Endothelial cell of umbilical vein (primary cell): ENCODE measurements at regions not wholly inside any gene's neighbourhood (a gene's known extent, or its start where the extent isn't known, plus 50 kb on each side); places are given as distances from the start of the nearest gene placed in this dataset.

ENCODE experiments used
- CTCF ChIP-seq, 2 donors: IDR thresholded peaks; 1 replicate in 1 of 2; 2 replicates in 1 of 2; pipeline ENCODE4 v1.5.1; 2011; ENCODE audit warnings: low read length in 2 of 2, mild to moderate bottlenecking in 2 of 2, moderate library complexity in 2 of 2, control low read depth in 1 of 2, inconsistent platforms in 1 of 2, low read depth in 1 of 2; ENCODE audit not compliant: insufficient read depth in 1 of 2; ENCODE audit errors: extremely low read depth in 1 of 2
- EZH2 ChIP-seq: IDR thresholded peaks from 2 replicates; pipeline ENCODE4 v1.6.1; 2012; ENCODE audit warnings: borderline replicate concordance, low read depth, mild to moderate bottlenecking, moderate library complexity, low read length, inconsistent platforms; ENCODE audit not compliant: severe bottlenecking
- GATA2 ChIP-seq: IDR thresholded peaks from 2 replicates; pipeline ENCODE4 v1.7.0; 2011; ENCODE audit warnings: low read depth, mild to moderate bottlenecking, moderate library complexity, mixed read lengths, low read length; ENCODE audit not compliant: insufficient read length, insufficient read depth
- JUN ChIP-seq: IDR thresholded peaks from 2 replicates; pipeline ENCODE4 v1.6.1; 2011; ENCODE audit warnings: borderline replicate concordance, low read depth; ENCODE audit not compliant: insufficient read length, insufficient read depth
- MAX ChIP-seq: IDR thresholded peaks from 2 replicates; pipeline ENCODE4 v1.6.1; 2011; ENCODE audit not compliant: insufficient read depth, insufficient read length
- POLR2A ChIP-seq: IDR thresholded peaks from 2 replicates; pipeline ENCODE4 v1.6.1; 2012; ENCODE audit warnings: low read depth, mild to moderate bottlenecking, control low read depth, low read length
- POLR2AphosphoS5 ChIP-seq: IDR thresholded peaks from 2 replicates; pipeline ENCODE4 v1.6.1; 2012; ENCODE audit warnings: low read depth, mild to moderate bottlenecking, control low read depth, low read length, moderate library complexity; ENCODE audit not compliant: insufficient read depth

GRCh38 chr9:22217254-22217653, 208.1 kb upstream of the CDKN2B start:
- no peak for TF ChIP-seq POLR2AphosphoS5
- no peak for TF ChIP-seq POLR2A
- TF ChIP-seq CTCF (IDR thresholded peaks at IDR 0.05; ENCODE audit: extremely low read depth in 1 of 2, insufficient read depth in 1 of 2, low read depth in 1 of 2, low read length in 2 of 2), result no peak
- TF ChIP-seq MAX, result no peak
- no peak for TF ChIP-seq GATA2
- no peak for TF ChIP-seq EZH2
- TF ChIP-seq JUN, result no peak
